DND-41 (cell line): ENCODE measurements at regions not wholly inside any gene's neighbourhood (a gene's known extent, or its start where the extent isn't known, plus 50 kb on each side); places are given as distances from the start of the nearest gene placed in this dataset.

Source experiments
- ATAC-seq: fragments of 200-7000 bp; cut with Tn5 transposase; 3 replicates; pipeline ENCODE4 v1.9.1; 2021; ENCODE audit warnings: low read depth; ENCODE audit not compliant: insufficient read depth
- DNase-seq: peaks from one replicate; pipeline ENCODE4 v3.0.0-alpha.2; 2020
- H2AFZ ChIP-seq: 2 replicates; pipeline ENCODE4 v1.6.0; 2012; ENCODE audit warnings: low read depth, low read length
- H3K27ac ChIP-seq: 2 replicates; pipeline ENCODE4 v1.5.1; 2012; ENCODE audit warnings: low read length, inconsistent platforms
- H3K27me3 ChIP-seq: fragments of 200-600 bp; sonication (generic); 2 replicates; pipeline ENCODE4 v1.6.0; 2012; ENCODE audit warnings: low read length, mild to moderate bottlenecking, inconsistent platforms; ENCODE audit not compliant: insufficient read depth, poor library complexity
- H3K36me3 ChIP-seq: 2 replicates; pipeline ENCODE4 v1.5.1; 2012; ENCODE audit warnings: low read length, inconsistent platforms; ENCODE audit not compliant: insufficient read depth
- H3K4me1 ChIP-seq: 2 replicates; pipeline ENCODE4 v1.5.1; 2012; ENCODE audit warnings: mild to moderate bottlenecking, low read length; ENCODE audit not compliant: insufficient read depth
- H3K4me2 ChIP-seq: 2 replicates; pipeline ENCODE4 v1.6.0; 2012; ENCODE audit warnings: mild to moderate bottlenecking, moderate library complexity, low read length, inconsistent platforms; ENCODE audit not compliant: insufficient read depth
- H3K4me3 ChIP-seq, 2 experiments: fragments of 200-600 bp in 1 of 2; shearing (Covaris generic) in 1 of 2; 2 replicates each; pipeline ENCODE4 v1.5.1; 2012 to 2016; ENCODE audit warnings: inconsistent platforms in 2 of 2, low read length in 2 of 2, mild to moderate bottlenecking in 2 of 2, low read depth in 1 of 2, moderate library complexity in 1 of 2
- H3K79me2 ChIP-seq: 2 replicates; pipeline ENCODE4 v1.6.0; 2012; ENCODE audit warnings: low read length, inconsistent platforms; ENCODE audit not compliant: insufficient read depth
- H3K9ac ChIP-seq: 2 replicates; pipeline ENCODE4 v1.6.0; 2012; ENCODE audit warnings: low read depth, mild to moderate bottlenecking, inconsistent platforms, low read length, moderate library complexity
- H3K9me3 ChIP-seq: 2 replicates; pipeline ENCODE4 v1.5.1; 2012; ENCODE audit warnings: low read length, moderate library complexity, mild to moderate bottlenecking, inconsistent platforms; ENCODE audit not compliant: insufficient read depth, severe bottlenecking
- H4K20me1 ChIP-seq: 2 replicates; pipeline ENCODE4 v1.6.0; 2012; ENCODE audit warnings: low read length; ENCODE audit not compliant: insufficient read depth
- EZH2 ChIP-seq: IDR thresholded peaks from 3 replicates; pipeline ENCODE4 v1.6.1; 2012; ENCODE audit warnings: borderline replicate concordance, low read depth, mild to moderate bottlenecking, moderate library complexity, low read length, inconsistent platforms; ENCODE audit not compliant: severe bottlenecking
- TF ChIP-seq, protein P1 (sequence below): IDR thresholded peaks from 2 replicates; pipeline ENCODE4 v1.5.1; 2012; ENCODE audit warnings: borderline replicate concordance, low read length, moderate library complexity, mild to moderate bottlenecking; ENCODE audit not compliant: poor library complexity, severe bottlenecking; ENCODE audit errors: extremely low read depth

DNA sequence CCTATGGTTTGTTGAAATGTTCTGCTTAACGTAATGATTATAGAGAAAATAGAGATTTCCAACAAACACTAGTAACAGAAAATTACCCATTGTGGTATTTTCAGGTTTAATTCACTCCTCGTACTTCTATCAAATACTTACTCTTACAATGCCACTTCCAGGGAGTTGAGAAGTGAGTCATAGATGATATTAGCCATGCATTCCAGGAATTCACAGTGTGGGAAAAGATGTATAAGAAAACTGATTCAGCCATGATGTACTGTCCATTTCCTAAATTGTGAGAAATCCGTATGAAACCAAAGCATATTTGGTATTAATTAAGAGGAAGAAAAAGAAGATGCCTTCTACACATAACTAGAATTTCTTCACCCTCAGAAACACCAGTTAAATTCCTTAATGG is 1854.6 kb upstream of the WWC1 start:
- Histone ChIP-seq H3K36me3 (no peaks in the 10 kb centered on the region), H4K20me1 (no peaks in the 10 kb centered on the region), H3K4me3 (no peak overlapping the region), H3K27me3 (no peaks in the 10 kb centered on the region), H3K27ac (no peak overlapping the region), H3K9ac (no peak overlapping the region), H3K4me2 (no peak overlapping the region), H3K79me2 (no peaks in the 10 kb centered on the region), H3K9me3 (no peaks in the 10 kb centered on the region), H2AFZ (no peak overlapping the region), H3K4me1 (no peaks in the 10 kb centered on the region)
- DNase-seq (no peak), ATAC-seq (no peak)
- TF ChIP-seq, protein P1, sequence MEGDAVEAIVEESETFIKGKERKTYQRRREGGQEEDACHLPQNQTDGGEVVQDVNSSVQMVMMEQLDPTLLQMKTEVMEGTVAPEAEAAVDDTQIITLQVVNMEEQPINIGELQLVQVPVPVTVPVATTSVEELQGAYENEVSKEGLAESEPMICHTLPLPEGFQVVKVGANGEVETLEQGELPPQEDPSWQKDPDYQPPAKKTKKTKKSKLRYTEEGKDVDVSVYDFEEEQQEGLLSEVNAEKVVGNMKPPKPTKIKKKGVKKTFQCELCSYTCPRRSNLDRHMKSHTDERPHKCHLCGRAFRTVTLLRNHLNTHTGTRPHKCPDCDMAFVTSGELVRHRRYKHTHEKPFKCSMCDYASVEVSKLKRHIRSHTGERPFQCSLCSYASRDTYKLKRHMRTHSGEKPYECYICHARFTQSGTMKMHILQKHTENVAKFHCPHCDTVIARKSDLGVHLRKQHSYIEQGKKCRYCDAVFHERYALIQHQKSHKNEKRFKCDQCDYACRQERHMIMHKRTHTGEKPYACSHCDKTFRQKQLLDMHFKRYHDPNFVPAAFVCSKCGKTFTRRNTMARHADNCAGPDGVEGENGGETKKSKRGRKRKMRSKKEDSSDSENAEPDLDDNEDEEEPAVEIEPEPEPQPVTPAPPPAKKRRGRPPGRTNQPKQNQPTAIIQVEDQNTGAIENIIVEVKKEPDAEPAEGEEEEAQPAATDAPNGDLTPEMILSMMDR: no peak
- no peak for TF ChIP-seq EZH2

DNA sequence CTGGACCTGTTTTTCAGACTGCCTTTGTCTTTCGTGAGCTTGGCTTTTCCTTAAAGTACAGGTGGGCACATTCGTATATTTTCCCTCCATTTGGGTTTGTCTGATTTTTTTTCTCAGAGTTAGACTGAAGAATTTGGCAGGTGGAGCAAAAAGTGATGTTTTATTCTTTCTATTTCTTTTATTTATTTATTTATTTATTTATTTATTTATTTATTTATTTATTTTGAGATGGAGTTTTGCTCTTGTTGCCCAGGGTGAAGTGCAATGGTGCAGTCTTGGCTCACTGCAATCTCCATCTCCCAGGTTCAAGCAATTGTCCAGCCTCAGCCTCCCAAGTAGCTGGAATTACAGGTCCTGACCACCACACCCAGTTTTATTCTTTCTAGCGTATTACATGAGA is 1805.1 kb upstream of the WWC1 start:
- no peak for DNase-seq
- Histone ChIP-seq H4K20me1 (no peaks in the 10 kb centered on the region), H3K9ac (no peak overlapping the region), H3K4me3 (no peak overlapping the region), H3K36me3 (no peaks in the 10 kb centered on the region), H3K4me2 (no peak overlapping the region), H3K79me2 (no peaks in the 10 kb centered on the region), H2AFZ (no peak overlapping the region), H3K9me3 (no peaks in the 10 kb centered on the region), H3K27ac (no peak overlapping the region), H3K4me1 (no peaks in the 10 kb centered on the region), H3K27me3 (no peaks in the 10 kb centered on the region)
- TF ChIP-seq, protein P1: no peak
- TF ChIP-seq EZH2: no peak
- ATAC-seq: no peak

DNA sequence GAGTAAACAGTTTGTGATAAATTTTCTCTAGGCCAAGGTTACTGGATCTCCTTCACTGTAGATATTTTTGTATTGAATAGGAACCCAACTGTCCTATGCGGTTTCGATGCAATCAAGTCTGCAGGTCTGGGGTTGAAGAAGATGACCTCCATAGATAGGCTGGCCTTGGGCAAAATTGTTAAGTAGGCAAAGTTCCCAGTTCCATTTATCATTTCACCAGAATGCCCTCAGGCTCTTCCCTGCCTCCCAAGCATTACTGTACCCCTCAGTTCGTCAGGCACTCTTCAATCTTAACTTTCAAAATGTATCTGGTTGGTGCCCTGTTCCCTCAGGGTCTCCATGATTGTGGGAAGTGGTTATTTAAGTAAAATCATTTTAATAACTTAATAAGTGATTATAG is 1802.9 kb upstream of the WWC1 start:
- ATAC-seq (no peak), DNase-seq (no peak)
- no peak overlapping the region for H3K4me3 ChIP-seq
- H3K36me3 ChIP-seq: no peaks in the 10 kb centered on the region
- H3K4me1 ChIP-seq: no peaks in the 10 kb centered on the region
- H2AFZ ChIP-seq: no peak overlapping the region
- no peaks in the 10 kb centered on the region for H3K9me3 ChIP-seq
- H3K4me2 ChIP-seq: no peak overlapping the region
- H3K27ac ChIP-seq: no peak overlapping the region
- H3K79me2 ChIP-seq: no peaks in the 10 kb centered on the region
- no peak overlapping the region for H3K9ac ChIP-seq
- H3K27me3 ChIP-seq: no peaks in the 10 kb centered on the region
- no peaks in the 10 kb centered on the region for H4K20me1 ChIP-seq
- no peak for TF ChIP-seq EZH2
- TF ChIP-seq, protein P1: no peak

DNA sequence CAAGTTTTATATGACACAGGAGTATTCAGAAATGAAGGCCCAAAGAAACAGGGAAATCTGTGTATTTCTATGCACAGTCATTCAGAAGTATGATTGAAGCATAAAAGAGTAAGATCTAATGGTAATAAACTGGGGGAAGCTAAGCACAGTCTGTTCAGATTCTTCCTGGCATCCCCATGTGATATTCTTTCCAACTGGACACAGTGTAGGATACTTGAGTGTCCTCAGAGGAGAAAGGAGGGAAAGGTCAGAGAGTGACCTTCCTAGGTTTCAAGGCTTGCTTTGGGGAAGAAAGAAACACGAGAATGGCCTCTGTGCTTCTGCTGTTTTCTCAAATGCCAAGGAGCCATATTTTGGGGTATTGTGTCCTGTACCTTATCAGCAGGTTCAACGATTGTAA is 1798.4 kb upstream of the WWC1 start:
- TF ChIP-seq, protein P1: no peak
- no peak for TF ChIP-seq EZH2
- H4K20me1 ChIP-seq: no peaks in the 10 kb centered on the region
- H3K36me3 ChIP-seq: no peaks in the 10 kb centered on the region
- H3K9ac ChIP-seq: no peak overlapping the region
- H3K4me2 ChIP-seq: no peak overlapping the region
- no peak overlapping the region for H3K4me3 ChIP-seq
- H3K4me1 ChIP-seq: no peaks in the 10 kb centered on the region
- no peaks in the 10 kb centered on the region for H3K27me3 ChIP-seq
- H3K27ac ChIP-seq: no peak overlapping the region
- H2AFZ ChIP-seq: no peak overlapping the region
- H3K79me2 ChIP-seq: no peaks in the 10 kb centered on the region
- ATAC-seq: no peak
- no peak for DNase-seq
- no peaks in the 10 kb centered on the region for H3K9me3 ChIP-seq
